ENCODE measurements at regions not wholly inside any gene's neighbourhood (a gene's known extent, or its start where the extent isn't known, plus 50 kb on each side); places are given as distances from the start of the nearest gene placed in this dataset.
"Not testable (repeated sequence)": the region's sequence is repeated elsewhere in the genome, so short reads cannot be mapped to it uniquely, and the experiment has no call there.

- no peaks in the 10 kb centered on the region for H3K9me3 ChIP-seq (ENCODE audit: control insufficient read depth in 2 of 2, insufficient read depth in 1 of 2, low read depth in 1 of 2, low read length in 1 of 2)
- FAIRE-seq (no peak), DNase-seq (no peak)
- no peaks in the 10 kb centered on the region for H3K4me1 ChIP-seq (ENCODE audit: control insufficient read depth in 3 of 3, insufficient read depth in 2 of 3, low read depth in 1 of 3, low read length in 2 of 3)
- no peaks in the 10 kb centered on the region for H3K27me3 ChIP-seq (ENCODE audit: control insufficient read depth in 3 of 3, insufficient read depth in 3 of 3, low read length in 3 of 3)
- H3K4me3 ChIP-seq (ENCODE audit: low read depth in 1 of 3, low read length in 3 of 3), result no peak overlapping the region
- no peak overlapping the region for H3K27ac ChIP-seq (ENCODE audit: low read depth in 1 of 3, low read length in 2 of 3)
- 3 to 10% (median 5%) methylated on average over 1 of the region's 1 CpG for WGBS, 3 donors
- no peaks in the 10 kb centered on the region for H3K36me3 ChIP-seq (ENCODE audit: control insufficient read depth in 3 of 3, insufficient read depth in 2 of 3, low read depth in 1 of 3, low read length in 3 of 3)
These were observed 1174.0 kb upstream of the SLC39A10 start for GRCh38 chr2:194483041-194483440.

GRCh38 chr2:194465641-194466040 is 1191.4 kb upstream of the SLC39A10 start:
- H3K27ac ChIP-seq (ENCODE audit: low read depth in 1 of 3, low read length in 2 of 3), result no peak overlapping the region
- no peak for DNase-seq
- H3K4me3 ChIP-seq (ENCODE audit: low read depth in 1 of 3, low read length in 3 of 3), result no peak overlapping the region
- no peaks in the 10 kb centered on the region for H3K36me3 ChIP-seq (ENCODE audit: control insufficient read depth in 3 of 3, insufficient read depth in 2 of 3, low read depth in 1 of 3, low read length in 3 of 3)
- no peaks in the 10 kb centered on the region for H3K4me1 ChIP-seq (ENCODE audit: control insufficient read depth in 3 of 3, insufficient read depth in 2 of 3, low read depth in 1 of 3, low read length in 2 of 3)
- H3K27me3 ChIP-seq (ENCODE audit: control insufficient read depth in 3 of 3, insufficient read depth in 3 of 3, low read length in 3 of 3), result no peaks in the 10 kb centered on the region
- FAIRE-seq, result no peak
- H3K9me3 ChIP-seq (ENCODE audit: control insufficient read depth in 2 of 2, insufficient read depth in 1 of 2, low read depth in 1 of 2, low read length in 1 of 2), result no peaks in the 10 kb centered on the region
- WGBS, 3 donors, result 69 to 87% (median 75%) methylated on average over 3 of the region's 3 CpGs

GRCh38 chr2:194464964-194465638 is 1191.9 kb upstream of the SLC39A10 start:
- H3K36me3 ChIP-seq (ENCODE audit: control insufficient read depth in 3 of 3, insufficient read depth in 2 of 3, low read depth in 1 of 3, low read length in 3 of 3), result no peaks in the 10 kb centered on the region
- H3K4me1 ChIP-seq (ENCODE audit: control insufficient read depth in 3 of 3, insufficient read depth in 2 of 3, low read depth in 1 of 3, low read length in 2 of 3), result no peaks in the 10 kb centered on the region
- no peak overlapping the region for H3K27ac ChIP-seq (ENCODE audit: low read depth in 1 of 3, low read length in 2 of 3)
- no peaks in the 10 kb centered on the region for H3K9me3 ChIP-seq (ENCODE audit: control insufficient read depth in 2 of 2, insufficient read depth in 1 of 2, low read depth in 1 of 2, low read length in 1 of 2)
- no peak overlapping the region for H3K4me3 ChIP-seq (ENCODE audit: low read depth in 1 of 3, low read length in 3 of 3)
- FAIRE-seq (no peak), DNase-seq (no peak)
- WGBS, 3 donors, result 67 to 76% (median 73%) methylated on average over 8 of the region's 8 CpGs
- no peaks in the 10 kb centered on the region for H3K27me3 ChIP-seq (ENCODE audit: control insufficient read depth in 3 of 3, insufficient read depth in 3 of 3, low read length in 3 of 3)

DNA sequence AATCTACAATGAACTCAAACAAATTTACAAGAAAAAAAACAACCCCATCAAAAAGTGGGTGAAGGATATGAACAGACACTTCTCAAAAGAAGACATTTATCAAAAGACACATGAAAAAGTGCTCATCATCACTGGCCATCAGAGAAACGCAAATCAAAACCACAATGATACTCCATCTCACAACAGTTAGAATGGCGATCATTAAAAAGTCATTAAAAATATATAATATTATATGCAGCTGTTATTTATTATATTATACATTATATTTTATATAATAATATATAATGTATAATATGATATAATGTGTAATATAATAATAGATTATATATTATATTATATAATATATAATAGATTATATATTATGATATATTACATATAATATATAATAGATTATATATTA is 1194.1 kb upstream of the SLC39A10 start:
- not testable (repeated sequence) for H3K27ac ChIP-seq (ENCODE audit: low read depth in 1 of 3, low read length in 2 of 3); FAIRE-seq; H3K4me1 ChIP-seq (ENCODE audit: control insufficient read depth in 3 of 3, insufficient read depth in 2 of 3, low read depth in 1 of 3, low read length in 2 of 3); H3K27me3 ChIP-seq (ENCODE audit: control insufficient read depth in 3 of 3, insufficient read depth in 3 of 3, low read length in 3 of 3); H3K36me3 ChIP-seq (ENCODE audit: control insufficient read depth in 3 of 3, insufficient read depth in 2 of 3, low read depth in 1 of 3, low read length in 3 of 3); DNase-seq; H3K4me3 ChIP-seq (ENCODE audit: low read depth in 1 of 3, low read length in 3 of 3); H3K9me3 ChIP-seq (ENCODE audit: control insufficient read depth in 2 of 2, insufficient read depth in 1 of 2, low read depth in 1 of 2, low read length in 1 of 2)
- 46 to 49% (median 47%) methylated on average over 2 of the region's 2 CpGs for WGBS, 3 donors

DNA sequence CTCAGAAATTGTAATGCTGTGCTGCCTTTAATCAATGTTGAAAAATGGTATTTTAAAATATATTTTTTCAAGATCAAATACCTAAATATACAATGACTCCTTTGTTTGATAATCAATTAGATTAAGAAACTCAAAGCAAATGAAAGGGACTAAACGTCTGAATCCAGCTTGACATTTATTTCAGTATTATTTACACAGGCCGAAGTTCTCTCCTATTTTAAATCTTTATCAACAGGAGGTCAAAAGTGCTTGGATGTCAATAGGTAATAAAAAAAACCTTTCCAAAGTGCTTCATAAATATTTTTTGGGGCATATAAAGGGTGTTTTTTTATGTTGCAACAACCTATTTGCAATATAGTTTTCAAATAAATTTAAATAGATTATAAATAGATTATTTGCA is 1201.7 kb upstream of the SLC39A10 start:
- DNase-seq (no peak), FAIRE-seq (no peak)
- H3K4me3 ChIP-seq (ENCODE audit: low read depth in 1 of 3, low read length in 3 of 3), result no peak overlapping the region
- H3K27ac ChIP-seq (ENCODE audit: low read depth in 1 of 3, low read length in 2 of 3), result no peak overlapping the region
- no peaks in the 10 kb centered on the region for H3K4me1 ChIP-seq (ENCODE audit: control insufficient read depth in 3 of 3, insufficient read depth in 2 of 3, low read depth in 1 of 3, low read length in 2 of 3)
- H3K36me3 ChIP-seq (ENCODE audit: control insufficient read depth in 3 of 3, insufficient read depth in 2 of 3, low read depth in 1 of 3, low read length in 3 of 3), result no peaks in the 10 kb centered on the region
- no peaks in the 10 kb centered on the region for H3K27me3 ChIP-seq (ENCODE audit: control insufficient read depth in 3 of 3, insufficient read depth in 3 of 3, low read length in 3 of 3)
- H3K9me3 ChIP-seq (ENCODE audit: control insufficient read depth in 2 of 2, insufficient read depth in 1 of 2, low read depth in 1 of 2, low read length in 1 of 2), result no peaks in the 10 kb centered on the region
- 17 to 44% (median 26%) methylated on average over 2 of the region's 2 CpGs for WGBS, 3 donors

DNA sequence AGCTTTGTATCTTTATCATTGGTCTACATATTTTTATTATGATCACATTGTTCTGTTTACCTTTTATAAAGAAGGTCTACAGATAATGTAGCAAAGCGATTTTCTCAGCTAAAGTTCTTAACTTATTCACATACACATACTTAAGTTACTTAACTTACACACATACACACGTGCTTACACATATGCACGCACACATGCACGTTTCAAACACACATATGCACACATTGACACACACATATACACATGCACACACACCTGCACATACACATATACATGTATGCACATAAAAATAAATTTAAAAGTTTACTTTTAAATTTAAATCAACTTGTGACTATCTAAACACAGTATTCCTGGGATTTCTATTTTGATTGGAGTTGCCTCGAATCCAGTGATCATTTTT is 1204.5 kb upstream of the SLC39A10 start:
- Histone ChIP-seq H3K27me3 (ENCODE audit: control insufficient read depth in 3 of 3, insufficient read depth in 3 of 3, low read length in 3 of 3) (no peaks in the 10 kb centered on the region), H3K4me1 (ENCODE audit: control insufficient read depth in 3 of 3, insufficient read depth in 2 of 3, low read depth in 1 of 3, low read length in 2 of 3) (no peaks in the 10 kb centered on the region), H3K9me3 (ENCODE audit: control insufficient read depth in 2 of 2, insufficient read depth in 1 of 2, low read depth in 1 of 2, low read length in 1 of 2) (no peaks in the 10 kb centered on the region), H3K27ac (ENCODE audit: low read depth in 1 of 3, low read length in 2 of 3) (no peak overlapping the region), H3K4me3 (ENCODE audit: low read depth in 1 of 3, low read length in 3 of 3) (no peak overlapping the region), H3K36me3 (ENCODE audit: control insufficient read depth in 3 of 3, insufficient read depth in 2 of 3, low read depth in 1 of 3, low read length in 3 of 3) (no peaks in the 10 kb centered on the region)
- FAIRE-seq (no peak), DNase-seq (no peak)
- WGBS, 3 donors, result 66 to 73% (median 70%) methylated on average over 5 of the region's 5 CpGs

- 79 to 89% (median 88%) methylated on average over 2 of the region's 2 CpGs for WGBS, 3 donors
- Histone ChIP-seq H3K27ac (ENCODE audit: low read depth in 1 of 3, low read length in 2 of 3) (no peak overlapping the region), H3K36me3 (ENCODE audit: control insufficient read depth in 3 of 3, insufficient read depth in 2 of 3, low read depth in 1 of 3, low read length in 3 of 3) (no peaks in the 10 kb centered on the region), H3K9me3 (ENCODE audit: control insufficient read depth in 2 of 2, insufficient read depth in 1 of 2, low read depth in 1 of 2, low read length in 1 of 2) (no peaks in the 10 kb centered on the region), H3K27me3 (ENCODE audit: control insufficient read depth in 3 of 3, insufficient read depth in 3 of 3, low read length in 3 of 3) (no peaks in the 10 kb centered on the region), H3K4me3 (ENCODE audit: low read depth in 1 of 3, low read length in 3 of 3) (no peak overlapping the region), H3K4me1 (ENCODE audit: control insufficient read depth in 3 of 3, insufficient read depth in 2 of 3, low read depth in 1 of 3, low read length in 2 of 3) (no peaks in the 10 kb centered on the region)
- FAIRE-seq (no peak), DNase-seq (no peak)
These were observed 1211.8 kb upstream of the SLC39A10 start for GRCh38 chr2:194445226-194445625.

DNA sequence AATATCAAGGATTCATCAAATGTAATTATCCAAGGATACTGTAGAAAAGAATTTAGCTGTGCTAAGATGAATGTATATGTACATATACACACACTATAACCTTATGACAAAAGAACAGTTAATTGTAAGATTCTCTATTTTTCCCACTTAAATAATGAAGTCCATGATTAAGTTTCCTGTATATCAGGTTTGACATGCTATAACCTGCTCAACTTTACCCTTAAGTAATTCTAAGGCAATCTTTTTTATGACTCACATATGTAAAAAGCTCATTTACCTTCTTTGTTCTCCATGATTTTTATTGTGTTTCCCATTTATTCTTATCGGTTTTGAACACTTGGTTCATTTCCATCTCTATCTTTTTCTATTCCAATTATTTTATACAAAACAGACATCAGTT is 1213.1 kb upstream of the SLC39A10 start:
- Histone ChIP-seq H3K27me3 (ENCODE audit: control insufficient read depth in 3 of 3, insufficient read depth in 3 of 3, low read length in 3 of 3) (no peaks in the 10 kb centered on the region), H3K9me3 (ENCODE audit: control insufficient read depth in 2 of 2, insufficient read depth in 1 of 2, low read depth in 1 of 2, low read length in 1 of 2) (no peaks in the 10 kb centered on the region), H3K4me1 (ENCODE audit: control insufficient read depth in 3 of 3, insufficient read depth in 2 of 3, low read depth in 1 of 3, low read length in 2 of 3) (no peaks in the 10 kb centered on the region), H3K36me3 (ENCODE audit: control insufficient read depth in 3 of 3, insufficient read depth in 2 of 3, low read depth in 1 of 3, low read length in 3 of 3) (no peaks in the 10 kb centered on the region), H3K27ac (ENCODE audit: low read depth in 1 of 3, low read length in 2 of 3) (no peak overlapping the region), H3K4me3 (ENCODE audit: low read depth in 1 of 3, low read length in 3 of 3) (no peak overlapping the region)
- DNase-seq, result no peak
- no peak for FAIRE-seq
- 51 to 65% (median 58%) methylated on average over 1 of the region's 1 CpG for WGBS, 3 donors

GRCh38 chr2:194424683-194425209 is 1232.3 kb upstream of the SLC39A10 start:
- no peaks in the 10 kb centered on the region for H3K27me3 ChIP-seq (ENCODE audit: control insufficient read depth in 3 of 3, insufficient read depth in 3 of 3, low read length in 3 of 3)
- no peaks in the 10 kb centered on the region for H3K9me3 ChIP-seq (ENCODE audit: control insufficient read depth in 2 of 2, insufficient read depth in 1 of 2, low read depth in 1 of 2, low read length in 1 of 2)
- no peaks in the 10 kb centered on the region for H3K4me1 ChIP-seq (ENCODE audit: control insufficient read depth in 3 of 3, insufficient read depth in 2 of 3, low read depth in 1 of 3, low read length in 2 of 3)
- WGBS, 3 donors, result 65 to 73% (median 68%) methylated on average over 3 of the region's 3 CpGs
- H3K4me3 ChIP-seq (ENCODE audit: low read depth in 1 of 3, low read length in 3 of 3), result no peak overlapping the region
- H3K27ac ChIP-seq (ENCODE audit: low read depth in 1 of 3, low read length in 2 of 3), result no peak overlapping the region
- FAIRE-seq, result no peak
- no peak for DNase-seq
- no peaks in the 10 kb centered on the region for H3K36me3 ChIP-seq (ENCODE audit: control insufficient read depth in 3 of 3, insufficient read depth in 2 of 3, low read depth in 1 of 3, low read length in 3 of 3)

Measured in small intestine (tissue), 7 donors.